Sciatic nerve (tissue), 2 donors: ENCODE measurements at regions not wholly inside any gene's neighbourhood (a gene's known extent, or its start where the extent isn't known, plus 50 kb on each side); places are given as distances from the start of the nearest gene placed in this dataset.

Source experiments
- ATAC-seq: fragments of 200-7000 bp; cut with Tn5 transposase; one replicate; pipeline ENCODE4 v1.9.1; 2020; ENCODE audit warnings: mild to moderate bottlenecking, moderate library complexity
- DNase-seq: peaks from one replicate; pipeline ENCODE4 v3.0.0-alpha.2; 2020; ENCODE audit warnings: low spot score
- intact Hi-C: fragments of 100-400 bp; cut with DNase I; formaldehyde crosslinking; loops from one replicate; pipeline ENCODE4 v1.14.2; 2022
- donor health status: DM: no; HTN: no; CAD: no.
- donor health status: DM: no; HTN: no; CAD: no.

- intact Hi-C loops, result no loop called here
- ATAC-seq (no peak), DNase-seq (no peak)
These were observed 73.5 kb upstream of the AKT3 start for GRCh38 chr1:243923292-243924171.

DNA sequence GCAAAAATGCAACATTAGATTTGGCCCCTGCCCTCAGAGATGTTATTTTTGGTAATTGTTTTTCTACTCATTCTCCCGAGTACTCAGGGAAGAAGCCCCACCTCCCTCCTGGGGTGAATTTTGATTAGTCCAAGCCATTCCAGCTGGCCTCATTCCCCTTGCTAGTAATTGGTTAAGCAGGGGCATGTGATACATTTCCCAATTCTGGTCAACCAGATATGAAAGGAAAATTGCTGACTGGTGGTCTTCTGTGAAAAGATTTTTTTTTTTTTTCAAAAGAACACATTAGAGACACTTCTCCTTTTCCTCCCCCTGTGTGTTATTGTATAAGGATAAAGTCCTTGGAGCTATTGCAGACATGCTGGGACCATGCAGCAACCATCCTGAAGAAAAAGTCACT, 71.1 kb upstream of the AKT3 start:
- DNase-seq (no peak), ATAC-seq (no peak)
- intact Hi-C loops, result no loop called here

GRCh38 chr1:243917863-243918565, 68.0 kb upstream of the AKT3 start:
- ATAC-seq (peak; percentile 49), DNase-seq (no peak)
- intact Hi-C loops, result no loop called here

GRCh38 chr1:243917177-243917862, 67.3 kb upstream of the AKT3 start:
- DNase-seq, result peak; percentile 61
- peak; percentile 86 for ATAC-seq
- intact Hi-C loops, result no loop called here

DNA sequence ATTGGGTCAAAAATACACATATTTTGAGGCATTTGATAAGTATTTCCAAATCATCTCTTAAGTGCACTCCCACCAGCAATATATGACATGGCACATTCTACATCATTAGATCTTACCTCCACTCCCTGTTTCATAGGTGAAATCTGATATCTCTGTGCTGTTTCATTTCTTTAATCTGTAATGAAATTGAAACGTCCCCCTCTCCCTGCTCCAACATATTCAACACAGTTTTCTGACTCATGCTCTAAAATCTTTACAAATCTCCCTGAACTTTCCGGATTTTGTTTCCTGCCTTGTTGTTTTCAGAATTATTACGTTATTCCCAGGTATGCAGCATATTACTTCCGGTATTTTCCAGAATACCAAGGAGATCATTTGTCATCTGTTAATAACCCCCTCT, 66.1 kb upstream of the AKT3 start:
- intact Hi-C loops, result no loop called here
- no peak for DNase-seq
- no peak for ATAC-seq

- DNase-seq (no peak), ATAC-seq (no peak)
- intact Hi-C loops, result no loop called here
These were observed 62.3 kb upstream of the AKT3 start for GRCh38 chr1:243912347-243912746.

DNA sequence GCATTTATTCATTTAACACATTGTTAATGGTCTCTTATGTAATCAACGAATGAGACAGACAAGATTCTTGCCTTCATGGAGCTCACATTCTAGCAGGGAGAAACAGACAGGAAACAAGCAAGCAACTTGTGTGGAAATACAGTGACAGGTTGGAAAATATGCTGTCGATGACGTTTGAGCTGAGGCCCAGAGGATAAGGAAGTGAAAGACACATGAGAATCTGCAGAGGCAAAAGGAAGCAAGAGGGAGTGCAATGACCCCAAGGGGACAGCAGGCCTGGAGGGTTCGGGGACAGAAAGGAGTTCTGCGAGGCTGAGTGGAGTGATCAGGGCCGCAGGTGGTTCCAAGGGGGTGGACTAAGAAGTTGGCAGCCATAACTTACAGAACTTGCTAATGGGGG, 60.6 kb upstream of the AKT3 start:
- peak; percentile 58 for ATAC-seq
- no peak for DNase-seq
- intact Hi-C loops, result no loop called here

DNA sequence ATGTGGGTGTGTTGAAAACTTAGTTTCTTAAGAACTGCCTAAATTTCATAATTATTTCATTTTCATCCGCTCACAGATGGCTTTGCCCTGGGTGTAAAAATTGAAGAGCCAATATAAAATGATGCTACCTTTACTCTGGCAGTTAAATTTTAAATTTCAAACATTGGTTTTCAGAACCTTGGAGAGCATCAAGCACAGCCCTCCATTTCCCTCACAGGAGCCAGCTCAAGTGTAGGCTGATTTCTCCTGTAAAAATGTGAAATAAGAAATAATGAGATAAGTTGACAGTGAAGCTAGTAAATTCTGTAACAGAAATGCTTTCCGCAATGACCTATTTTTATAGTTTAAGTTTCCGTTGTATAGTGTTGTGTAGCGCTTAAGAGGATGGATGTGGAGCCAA, 53.9 kb upstream of the AKT3 start:
- ATAC-seq (no peak), DNase-seq (no peak)
- intact Hi-C loops, result no loop called here

DNA sequence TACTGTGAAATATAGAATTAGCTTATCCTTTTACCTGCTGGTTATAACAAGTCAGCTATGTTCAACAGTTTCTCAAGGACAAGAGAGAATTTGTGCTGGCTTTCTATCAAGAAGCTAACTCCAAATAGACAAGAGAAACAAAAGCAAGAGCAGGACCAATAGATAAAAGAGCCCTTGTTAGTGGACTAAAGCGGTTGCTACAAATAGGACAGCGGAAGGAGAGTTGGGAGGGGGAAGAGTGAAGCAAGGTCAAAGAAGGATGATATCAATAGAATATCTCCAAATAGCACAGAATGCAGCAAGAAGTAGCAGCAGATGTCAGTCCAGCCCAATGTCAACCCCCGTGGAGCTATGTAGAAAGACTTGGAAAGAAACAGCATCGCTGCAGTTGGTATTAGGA, 53.0 kb upstream of the AKT3 start:
- intact Hi-C loops, result no loop called here
- ATAC-seq, result no peak
- no peak for DNase-seq

DNA sequence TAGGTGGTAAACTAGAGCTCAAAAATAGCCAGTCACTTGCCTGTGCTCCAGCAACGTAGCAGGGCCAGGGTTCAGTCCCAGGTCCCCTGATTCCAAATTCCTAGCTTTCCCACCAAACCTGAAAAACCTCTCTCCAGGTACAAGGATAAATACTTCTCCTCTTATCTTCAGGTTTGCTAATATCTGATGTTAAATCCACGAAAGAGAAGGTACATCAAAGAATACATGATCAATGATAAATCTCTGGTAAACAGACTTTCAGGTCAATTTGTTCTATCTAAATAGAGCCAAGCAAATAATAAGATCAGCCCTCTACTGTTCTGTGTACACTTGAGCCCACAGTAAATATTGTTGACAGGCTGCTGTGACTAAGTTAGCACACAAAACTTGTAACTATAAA, 52.1 kb upstream of the AKT3 start:
- no peak for ATAC-seq
- intact Hi-C loops, result no loop called here
- DNase-seq, result no peak
